GM12878 (cell line): ENCODE measurements at regions not wholly inside any gene's neighbourhood (a gene's known extent, or its start where the extent isn't known, plus 50 kb on each side); places are given as distances from the start of the nearest gene placed in this dataset.

Experiments used
- ATAC-seq: fragments of 200-7000 bp; cut with Tn5 transposase; 3 replicates; pipeline ENCODE4 v1.9.1; 2020; ENCODE audit warnings: mild to moderate bottlenecking, moderate library complexity
- BruUV-seq: library from RNA; stranded (reverse); fragments of 400-500 nt; replicated peaks from 2 replicates; lab custom pipeline; 2021; lab: Mats Ljungman, UMichigan
- CTCF ChIA-PET: fragments of 300-600 bp; sonication (Branson Sonifier 250); formaldehyde crosslinking; extraction: SDS; loops from one replicate; lab custom pipeline; 2021; ENCODE audit warnings: inconsistent platforms; lab: Yijun Ruan, JAX
- POLR2A ChIA-PET: fragments of 350-600 bp; formaldehyde crosslinking; extraction: SDS; loops from one replicate; lab custom pipeline; 2021; ENCODE audit warnings: inconsistent platforms; lab: Charles Lee
- RAD21 ChIA-PET: fragments of 300-600 bp; sonication (Branson Sonifier 250); formaldehyde crosslinking; loops from one replicate; lab custom pipeline; 2023; ENCODE audit warnings: antibody characterized with exemption; ENCODE audit not compliant: unreplicated experiment; lab: Charles Lee
- SMC1A ChIA-PET: fragments of 300-600 bp; sonication (Branson Sonifier 250); formaldehyde crosslinking; loops from one replicate; lab custom pipeline; 2023; ENCODE audit not compliant: unreplicated experiment, uncharacterized antibody; lab: Charles Lee
- DNase-seq: peaks from one replicate; pipeline ENCODE4 v3.0.0-alpha.2; 2011; ENCODE audit warnings: low read depth, low spot score
- FAIRE-seq: peaks from 3 replicates; lab custom pipeline; 2011; peaks lifted over from hg19 to GRCh38; lab: Jason Lieb, UNC
- H2AFZ ChIP-seq: 2 replicates; pipeline ENCODE4 v1.6.0; 2011; ENCODE audit warnings: low read depth, low read length, control low read depth; ENCODE audit not compliant: control insufficient read depth
- H3K27ac ChIP-seq: 2 replicates; pipeline ENCODE4 v1.5.1; 2011; ENCODE audit warnings: control low read depth; ENCODE audit not compliant: control insufficient read depth, insufficient read depth
- H3K27me3 ChIP-seq, 2 experiments: replicated peaks in 1 of 2; 2 replicates each; pipeline versions ENCODE4 v1.6.0 to v1.6.1; 2011; ENCODE audit warnings: low read length in 1 of 2; ENCODE audit not compliant: control insufficient read depth in 2 of 2, insufficient read depth in 2 of 2
- H3K36me3 ChIP-seq, 2 experiments: 2 replicates each; pipeline ENCODE4 v1.5.1; 2011; ENCODE audit warnings: low read length in 1 of 2; ENCODE audit not compliant: control insufficient read depth in 2 of 2, insufficient read depth in 2 of 2
- H3K4me1 ChIP-seq: 2 replicates; pipeline ENCODE4 v1.6.1; 2011; ENCODE audit warnings: mild to moderate bottlenecking, low read length, moderate library complexity, mixed read lengths; ENCODE audit not compliant: control insufficient read depth, insufficient read depth
- H3K4me2 ChIP-seq: 2 replicates; pipeline ENCODE4 v1.6.0; 2011; ENCODE audit warnings: control low read depth; ENCODE audit not compliant: control insufficient read depth, insufficient read depth
- H3K4me3 ChIP-seq: fragments of 200-600 bp; sonication (generic); 2 replicates; pipeline ENCODE4 v1.5.1; 2016
- H3K79me2 ChIP-seq: 2 replicates; pipeline ENCODE4 v1.6.0; 2011; ENCODE audit warnings: low read length; ENCODE audit not compliant: control insufficient read depth, insufficient read depth
- H3K9ac ChIP-seq: 2 replicates; pipeline ENCODE4 v1.8.0; 2011; ENCODE audit warnings: low read length, control low read depth, mixed read lengths; ENCODE audit not compliant: control insufficient read depth, insufficient read depth
- H3K9me3 ChIP-seq: replicated peaks from 3 replicates; pipeline ENCODE4 v1.5.1; 2011; ENCODE audit warnings: mild to moderate bottlenecking, low read length; ENCODE audit not compliant: control insufficient read depth, insufficient read depth
- H4K20me1 ChIP-seq: 2 replicates; pipeline ENCODE4 v1.6.0; 2011; ENCODE audit not compliant: control insufficient read depth, insufficient read depth
- BMI1 ChIP-seq: fragments of 450-650 bp; IDR thresholded peaks from 2 replicates; pipeline ENCODE4 v1.6.1; 2016; ENCODE audit warnings: mild to moderate bottlenecking, moderate library complexity, borderline replicate concordance
- CBX5 ChIP-seq: sonication (generic); IDR thresholded peaks from 2 replicates; pipeline ENCODE4 v1.6.1; 2016; ENCODE audit warnings: low read depth, moderate library complexity, mild to moderate bottlenecking, inconsistent platforms
- CEBPB ChIP-seq, 2 experiments: fragments of 150-350 bp in 1 of 2; IDR thresholded peaks; 2 replicates each; pipeline ENCODE4 v1.6.1; 2012 to 2014; ENCODE audit warnings: low read depth in 2 of 2, low read length in 2 of 2, borderline replicate concordance in 1 of 2, inconsistent platforms in 1 of 2
- ETV6 ChIP-seq, 2 experiments: fragments of 450-650 bp in 1 of 2; IDR thresholded peaks in 1 of 2; conservative IDR thresholded peaks in 1 of 2; 2 replicates each; pipeline ENCODE4 v1.6.1; 2014; ENCODE audit warnings: antibody characterized with exemption in 1 of 2, borderline replicate concordance in 1 of 2, low read depth in 1 of 2, mild to moderate bottlenecking in 1 of 2, moderate library complexity in 1 of 2
- JUNB ChIP-seq: IDR thresholded peaks from 2 replicates; pipeline ENCODE4 v1.6.1; 2016; ENCODE audit warnings: antibody characterized with exemption, mild to moderate bottlenecking
- KAT2A ChIP-seq: conservative IDR thresholded peaks from 2 replicates; pipeline ENCODE4 v1.6.1; 2011; ENCODE audit warnings: low read depth, low read length; ENCODE audit not compliant: control insufficient read depth
- MEF2B ChIP-seq: fragments of 450-650 bp; IDR thresholded peaks from 2 replicates; pipeline ENCODE4 v1.6.1; 2018; ENCODE audit warnings: mild to moderate bottlenecking, moderate library complexity; ENCODE audit not compliant: partially characterized antibody, poor library complexity, severe bottlenecking
- POLR2A ChIP-seq: IDR thresholded peaks from 2 replicates; pipeline ENCODE4 v1.6.1; 2011; ENCODE audit warnings: low read depth, mild to moderate bottlenecking, low read length
- SREBF1 ChIP-seq: IDR thresholded peaks from 2 replicates; pipeline ENCODE4 v1.6.1; 2012; ENCODE audit warnings: mild to moderate bottlenecking, low read length
- TARDBP ChIP-seq: IDR thresholded peaks from 2 replicates; pipeline ENCODE4 v1.6.1; 2016; ENCODE audit warnings: borderline replicate concordance
- WGBS: methylation state at CpG from one replicate; pipeline ENCODE4 v1.1.6; 2016; ENCODE audit warnings: low lambda C conversion rate; ENCODE audit not compliant: insufficient replicate concordance, insufficient coverage; ENCODE audit errors: missing lambda C conversion rate; 5-methylcytosine and 5-hydroxymethylcytosine counted together
- in situ Hi-C: fragments of 300-500 bp; cut with MboI; formaldehyde crosslinking; loops from 9 replicates; pipeline ENCODE4 v1.14.3; 2018; ENCODE audit warnings: mixed read lengths
- intact Hi-C: fragments of 100-400 bp; cut with micrococcal nuclease; formaldehyde crosslinking; loops from one replicate; pipeline ENCODE4 v1.14.2; 2022; ENCODE audit not compliant: unreplicated experiment

DNA sequence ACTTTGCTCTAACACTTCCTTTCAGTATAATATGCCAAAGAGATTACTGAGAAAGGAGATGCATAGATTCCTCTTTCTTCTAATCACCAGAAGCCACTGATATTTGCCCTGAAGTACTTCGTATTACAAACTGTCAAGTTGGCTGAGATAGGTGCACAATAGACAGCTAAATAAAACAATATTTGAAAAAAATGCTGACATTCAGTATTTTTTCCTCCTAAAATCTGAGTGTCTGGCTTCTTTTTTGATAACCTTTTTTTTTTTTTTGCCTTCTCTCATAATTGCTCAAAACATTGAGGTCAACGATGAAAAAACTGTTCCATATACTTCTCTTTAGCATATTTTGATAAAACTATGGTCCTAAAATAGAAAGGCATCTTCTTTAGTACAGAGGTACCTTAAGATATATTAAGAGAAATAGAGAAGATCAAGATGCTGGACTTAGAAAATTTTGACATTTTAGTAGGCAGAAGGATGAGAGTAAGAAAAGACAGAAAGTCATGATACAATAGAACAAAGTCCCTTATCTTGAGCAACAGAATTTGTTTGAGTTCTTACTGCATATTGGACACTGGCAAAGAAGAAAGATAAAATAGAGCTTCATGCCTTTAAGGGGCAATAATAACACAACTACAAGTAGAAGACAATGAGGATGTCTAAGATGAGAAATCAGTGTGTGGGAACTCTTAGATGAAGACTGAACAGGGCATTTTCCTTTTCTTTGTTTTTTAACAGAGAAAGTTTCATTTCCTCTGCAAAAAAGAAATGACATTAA, 220.7 kb downstream of the PTH2R start:
- ChIA-PET CTCF (no interaction called here), RAD21 (no interaction called here), POLR2A (no interaction called here), SMC1A (no interaction called here)
- intact Hi-C loops, result no loop called here
- 0% methylated on average over 2 of the region's 2 CpGs for WGBS
- Histone ChIP-seq H3K4me1 (no peaks in the 10 kb centered on the region), H3K9ac (no peak overlapping the region), H3K4me2 (no peak overlapping the region), H3K9me3 (no peaks in the 10 kb centered on the region), H3K27me3 (no peaks in the 10 kb centered on the region), H2AFZ (no peak overlapping the region), H3K4me3 (no peak overlapping the region), H3K36me3 (no peaks in the 10 kb centered on the region), H3K79me2 (no peaks in the 10 kb centered on the region), H4K20me1 (no peaks in the 10 kb centered on the region), H3K27ac (no peak overlapping the region)
- FAIRE-seq (no peak), DNase-seq (no peak), ATAC-seq (no peak)
- no TSS peak for BruUV-seq
- in situ Hi-C loops, result no loop called here
- TF ChIP-seq BMI1, result no peak
- TF ChIP-seq KAT2A, result no peak
- no peak for TF ChIP-seq SREBF1
- no peak for TF ChIP-seq CBX5
- no peak for TF ChIP-seq CEBPB (IDR thresholded peaks at IDR 0.05; ENCODE audit: borderline replicate concordance in 1 of 2, low read depth in 2 of 2, low read length in 2 of 2)
- no peak for TF ChIP-seq ETV6 (conservative IDR thresholded peaks at IDR 0.05 in 1 of 2, IDR thresholded peaks at IDR 0.05 in 1 of 2; ENCODE audit: borderline replicate concordance in 1 of 2, low read depth in 1 of 2)
- TF ChIP-seq TARDBP, result no peak
- TF ChIP-seq MEF2B, result no peak
- TF ChIP-seq JUNB, result no peak
- TF ChIP-seq POLR2A, result no peak
